SU-DHL-6 (cell line): ENCODE measurements at regions not wholly inside any gene's neighbourhood (a gene's known extent, or its start where the extent isn't known, plus 50 kb on each side); places are given as distances from the start of the nearest gene placed in this dataset.
"Not testable (repeated sequence)": the region's sequence is repeated elsewhere in the genome, so short reads cannot be mapped to it uniquely, and the experiment has no call there.

Experiments used
- H2AFZ ChIP-seq: fragments of 200-600 bp; sonication (generic); 2 replicates; pipeline ENCODE4 v1.6.1; 2014; ENCODE audit warnings: low read depth, mild to moderate bottlenecking, moderate library complexity, mixed read lengths, antibody characterized with exemption, low read length; ENCODE audit not compliant: severe bottlenecking
- H3F3A ChIP-seq: fragments of 200-600 bp; shearing (Covaris generic); 2 replicates; pipeline ENCODE4 v1.6.0; 2016; ENCODE audit warnings: antibody characterized with exemption, mild to moderate bottlenecking; ENCODE audit not compliant: insufficient read depth
- H3K27ac ChIP-seq: fragments of 200-600 bp; sonication (generic); 2 replicates; pipeline ENCODE4 v1.5.1; 2016; ENCODE audit warnings: low read depth, mild to moderate bottlenecking, low read length, moderate library complexity, mixed read lengths
- H3K27me3 ChIP-seq: fragments of 200-600 bp; sonication (generic), shearing (Covaris generic); 2 replicates; pipeline ENCODE4 v1.6.0; 2014; ENCODE audit warnings: mild to moderate bottlenecking, low read length
- H3K36me3 ChIP-seq: fragments of 200-600 bp; sonication (generic); 2 replicates; pipeline ENCODE4 v1.6.1; 2014; ENCODE audit warnings: mild to moderate bottlenecking, low read length, mixed read lengths
- H3K4me2 ChIP-seq: fragments of 300-600, 200-600 bp; shearing (Covaris generic), sonication (generic); 2 replicates; pipeline ENCODE4 v1.6.0; 2014; ENCODE audit warnings: low read length, low read depth, mild to moderate bottlenecking; ENCODE audit not compliant: poor library complexity, severe bottlenecking
- H3K4me3 ChIP-seq: fragments of 200-600 bp; sonication (generic); 2 replicates; pipeline ENCODE4 v1.5.1; 2014; ENCODE audit warnings: antibody characterized with exemption, low read length, mild to moderate bottlenecking, mixed read lengths; ENCODE audit not compliant: insufficient read depth, poor library complexity, severe bottlenecking
- H3K79me2 ChIP-seq: fragments of 200-600 bp; sonication (generic); 2 replicates; pipeline ENCODE4 v1.6.1; 2014; ENCODE audit warnings: mild to moderate bottlenecking, low read length, moderate library complexity; ENCODE audit not compliant: insufficient read depth
- H3K9ac ChIP-seq: fragments of 200-600 bp; sonication (generic); 2 replicates; pipeline ENCODE4 v1.7.0; 2014; ENCODE audit warnings: mild to moderate bottlenecking, low read length
- H3K9me2 ChIP-seq: fragments of 200-600 bp; sonication (generic); replicated peaks from 2 replicates; pipeline ENCODE4 v1.6.1; 2014; ENCODE audit warnings: low read length; ENCODE audit not compliant: insufficient read depth
- H3K9me3 ChIP-seq: fragments of 200-600 bp; sonication (generic); 2 replicates; pipeline ENCODE4 v1.6.1; 2014; ENCODE audit warnings: low read length, mixed read lengths; ENCODE audit not compliant: insufficient read depth
- H4K20me1 ChIP-seq: fragments of 200-600 bp; sonication (generic); 2 replicates; pipeline ENCODE4 v1.6.1; 2014; ENCODE audit warnings: low read depth, mild to moderate bottlenecking, antibody characterized with exemption, low read length, moderate library complexity, mixed read lengths
- CTCF ChIP-seq: fragments of 200-600 bp; sonication (generic); IDR thresholded peaks from one replicate; pipeline ENCODE4 v1.5.1; 2017; ENCODE audit warnings: antibody characterized with exemption, mild to moderate bottlenecking, low read length, moderate library complexity; ENCODE audit not compliant: insufficient read depth, poor library complexity, severe bottlenecking
- EZH2phosphoT487 ChIP-seq: fragments of 200-600 bp; sonication (generic), shearing (Covaris generic); conservative IDR thresholded peaks from 2 replicates; pipeline ENCODE4 v1.6.1; 2018; ENCODE audit warnings: mild to moderate bottlenecking, antibody characterized with exemption, low read length, moderate library complexity, mixed read lengths

- Histone ChIP-seq H3K27ac (no peak overlapping the region), H3K4me2 (no peak overlapping the region), H3K36me3 (no peaks in the 10 kb centered on the region), H4K20me1 (no peaks in the 10 kb centered on the region), H3K9me3 (no peaks in the 10 kb centered on the region), H2AFZ (no peak overlapping the region), H3K9me2 (no peaks in the 10 kb centered on the region), H3K4me3 (no peak overlapping the region), H3K27me3 (no peaks in the 10 kb centered on the region), H3K9ac (no peak overlapping the region), H3K79me2 (no peaks in the 10 kb centered on the region), H3F3A (no peaks in the 10 kb centered on the region)
- no peak for TF ChIP-seq CTCF
- no peak for TF ChIP-seq EZH2phosphoT487
Measured at GRCh38 chr7:24110056-24110455, 173.9 kb upstream of the NPY start.

- H3K9me3 ChIP-seq = no peaks in the 10 kb centered on the region
- no peak overlapping the region for H3K27ac ChIP-seq
- H3K27me3 ChIP-seq = no peaks in the 10 kb centered on the region
- H3F3A ChIP-seq = no peaks in the 10 kb centered on the region
- H3K9ac ChIP-seq = no peak overlapping the region
- no peaks in the 10 kb centered on the region for H3K36me3 ChIP-seq
- TF ChIP-seq CTCF (no peak), EZH2phosphoT487 (no peak)
- no peaks in the 10 kb centered on the region for H4K20me1 ChIP-seq
- H3K4me2 ChIP-seq = no peak overlapping the region
- no peaks in the 10 kb centered on the region for H3K9me2 ChIP-seq
- no peaks in the 10 kb centered on the region for H3K79me2 ChIP-seq
- no peak overlapping the region for H3K4me3 ChIP-seq
- no peak overlapping the region for H2AFZ ChIP-seq
Measured at GRCh38 chr7:24113506-24113905, 170.5 kb upstream of the NPY start.

- Histone ChIP-seq H3K27ac (no peak overlapping the region), H3K79me2 (no peaks in the 10 kb centered on the region), H3K9me3 (no peaks in the 10 kb centered on the region), H3K27me3 (no peaks in the 10 kb centered on the region), H3F3A (no peaks in the 10 kb centered on the region), H3K4me2 (no peak overlapping the region), H2AFZ (no peak overlapping the region), H4K20me1 (no peaks in the 10 kb centered on the region), H3K36me3 (no peaks in the 10 kb centered on the region), H3K9me2 (no peaks in the 10 kb centered on the region), H3K4me3 (no peak overlapping the region), H3K9ac (no peak overlapping the region)
- TF ChIP-seq EZH2phosphoT487 (no peak), CTCF (no peak)
Measured at GRCh38 chr7:24115661-24116060, 168.3 kb upstream of the NPY start.

GRCh38 chr7:24117903-24118499 lies 166.0 kb upstream of the NPY start:
- not testable (repeated sequence) for H3K79me2 ChIP-seq, H3K9me3 ChIP-seq, H3K27ac ChIP-seq, H3K4me2 ChIP-seq, H3K9me2 ChIP-seq, H3K36me3 ChIP-seq, H3K27me3 ChIP-seq, H4K20me1 ChIP-seq, H2AFZ ChIP-seq, H3F3A ChIP-seq, H3K9ac ChIP-seq, H3K4me3 ChIP-seq
